ENCODE measurements at regions not wholly inside any gene's neighbourhood (a gene's known extent, or its start where the extent isn't known, plus 50 kb on each side); places are given as distances from the start of the nearest gene placed in this dataset.
"Not testable (repeated sequence)": the region's sequence is repeated elsewhere in the genome, so short reads cannot be mapped to it uniquely, and the experiment has no call there.

DNA sequence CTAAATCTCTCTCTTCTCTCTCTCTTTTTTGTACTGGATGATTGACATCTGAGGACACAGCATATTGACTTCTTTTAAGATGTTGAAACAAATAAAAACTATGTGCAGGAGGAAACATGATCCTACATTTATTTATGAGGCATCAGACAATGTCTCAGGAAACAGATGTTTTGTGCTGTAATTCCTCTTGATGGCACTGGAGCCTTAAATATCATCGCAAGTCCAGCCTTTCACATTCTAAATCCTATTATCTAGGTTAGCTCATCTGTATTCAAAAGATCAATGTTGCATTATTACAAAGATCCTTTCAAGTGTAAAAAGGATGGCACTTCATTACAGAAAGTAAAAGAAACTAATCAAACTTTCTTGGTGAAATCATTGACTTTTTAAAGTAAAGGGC lies 63.9 kb downstream of the MAT2B start:
- no peak for DNase-seq (ENCODE audit: low read depth in 1 of 2, low spot score in 1 of 2)

DNA sequence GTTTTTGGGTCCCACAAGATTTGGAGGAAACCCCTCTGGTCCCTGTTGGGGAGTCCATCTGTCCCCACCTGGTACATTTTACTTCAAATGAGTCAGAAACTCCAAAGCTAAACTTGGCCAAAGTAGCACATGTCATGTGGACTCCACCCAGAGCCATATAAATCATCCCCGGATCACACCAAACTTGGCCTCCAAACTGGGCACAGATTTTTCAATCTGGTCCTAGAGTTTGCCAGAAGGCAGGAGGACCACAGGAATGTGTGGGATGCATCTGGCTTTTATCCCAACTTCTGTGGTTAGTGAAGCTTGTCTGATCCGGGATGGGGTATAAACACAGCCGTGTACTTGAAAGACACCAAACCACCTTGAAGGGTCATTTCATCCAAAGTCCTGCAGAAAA lies 66.3 kb downstream of the MAT2B start:
- no peak for DNase-seq (ENCODE audit: low read depth in 1 of 2, low spot score in 1 of 2)

DNA sequence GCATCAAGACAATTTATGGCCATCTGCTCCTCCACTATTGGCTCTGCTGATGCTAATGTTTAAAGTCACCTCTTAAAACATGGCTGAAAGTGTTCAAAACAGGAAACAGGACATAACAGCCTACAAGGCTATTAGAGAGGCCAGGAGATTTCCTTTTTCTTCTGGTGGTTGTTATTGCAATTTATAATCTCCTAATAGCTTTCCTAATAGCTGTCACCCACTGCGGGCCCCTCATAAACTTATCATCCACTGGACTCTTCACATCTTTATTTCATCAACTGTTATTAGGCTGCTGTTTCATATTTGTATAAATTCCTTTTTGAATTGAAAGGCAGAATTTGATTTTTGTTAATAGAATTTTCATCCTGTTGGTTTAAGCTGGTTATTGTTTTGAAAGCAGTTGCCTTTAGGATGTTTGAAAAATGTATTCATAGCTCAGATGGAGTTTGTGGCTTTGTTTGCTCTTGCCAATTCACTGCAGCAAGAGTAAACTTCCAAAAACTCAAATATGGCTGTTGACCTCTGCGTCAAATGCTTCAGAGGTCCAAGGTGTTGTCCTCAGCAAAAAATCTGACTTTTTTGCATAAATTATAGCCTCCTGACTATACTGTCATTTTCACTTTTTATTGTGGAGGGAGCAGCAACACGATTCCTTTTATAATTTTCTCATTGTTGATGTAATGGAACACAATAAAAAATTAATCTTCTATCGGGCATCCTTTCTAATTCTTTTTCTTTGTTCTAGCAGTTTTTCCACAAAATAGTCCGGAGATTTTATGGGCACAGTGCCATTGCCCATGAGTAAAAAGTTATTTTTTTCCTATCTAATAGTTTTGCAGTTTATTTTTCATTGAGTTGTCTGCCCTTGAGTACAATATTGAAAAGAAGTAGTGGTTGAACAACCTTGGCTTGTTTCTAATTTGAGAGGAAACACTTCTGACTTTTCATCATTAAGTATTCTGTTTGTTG lies 69.3 kb downstream of the MAT2B start:
- no peak for DNase-seq (ENCODE audit: low read depth in 1 of 2, low spot score in 1 of 2)

DNA sequence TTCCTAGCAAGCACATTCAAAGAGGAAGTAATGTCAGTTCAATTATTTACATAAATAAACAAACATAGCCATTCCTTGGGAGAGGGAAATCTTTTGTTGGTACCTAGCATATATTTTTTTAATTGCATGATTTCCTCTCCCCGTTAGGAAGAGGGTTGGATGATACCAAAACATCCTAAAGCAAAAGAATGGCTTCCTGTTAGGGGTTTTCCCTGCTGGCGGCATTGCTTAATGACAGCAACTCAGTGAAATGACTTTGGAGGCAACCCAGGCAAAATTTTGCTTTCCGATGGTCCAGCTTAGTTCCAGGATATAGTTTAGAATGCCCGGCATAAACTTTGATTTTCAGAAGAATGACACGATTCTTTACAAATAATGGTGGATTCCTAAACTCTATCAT lies 73.2 kb downstream of the MAT2B start:
- DNase-seq (ENCODE audit: low read depth in 1 of 2, low spot score in 1 of 2) = no peak

DNA sequence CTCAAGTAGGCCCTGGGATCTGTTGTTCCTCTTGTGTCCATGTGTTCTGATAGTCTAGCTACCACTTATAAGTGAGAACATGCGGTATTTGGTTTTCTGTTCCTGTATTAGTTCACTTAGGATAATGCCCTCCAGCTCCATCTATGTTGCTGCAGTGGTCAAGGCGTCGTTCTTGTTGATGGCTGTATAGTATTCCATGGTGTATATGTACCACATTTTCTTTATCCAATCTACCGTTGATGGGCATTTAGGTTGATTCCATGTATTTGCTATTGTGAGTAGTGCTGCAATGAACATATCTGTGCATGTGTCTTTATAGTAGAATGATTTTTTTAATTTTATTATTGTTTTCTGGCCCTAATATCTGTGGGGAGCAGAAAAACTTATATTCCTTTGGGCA lies 74.3 kb downstream of the MAT2B start:
- no peak for DNase-seq (ENCODE audit: low read depth in 1 of 2, low spot score in 1 of 2)

DNA sequence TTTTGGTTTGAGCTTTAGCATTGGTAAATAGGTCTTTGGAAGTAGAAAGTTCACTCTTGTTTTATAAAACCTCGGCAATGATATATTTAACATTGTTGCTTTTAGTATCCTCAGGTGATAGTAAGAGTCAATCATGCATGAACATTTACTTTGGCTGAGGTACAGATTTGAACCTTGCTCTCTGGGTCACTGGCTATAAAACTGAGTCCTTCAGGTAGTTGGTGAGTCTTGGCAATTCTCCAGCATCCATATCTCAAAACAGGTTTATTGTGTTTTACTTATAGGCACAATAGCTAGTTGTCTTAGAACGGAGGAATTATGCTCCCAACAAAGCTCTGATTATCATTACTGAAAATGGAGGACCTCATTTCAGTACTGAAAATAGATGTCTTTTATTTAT lies 75.1 kb downstream of the MAT2B start:
- no peak for DNase-seq (ENCODE audit: low read depth in 1 of 2, low spot score in 1 of 2)

DNA sequence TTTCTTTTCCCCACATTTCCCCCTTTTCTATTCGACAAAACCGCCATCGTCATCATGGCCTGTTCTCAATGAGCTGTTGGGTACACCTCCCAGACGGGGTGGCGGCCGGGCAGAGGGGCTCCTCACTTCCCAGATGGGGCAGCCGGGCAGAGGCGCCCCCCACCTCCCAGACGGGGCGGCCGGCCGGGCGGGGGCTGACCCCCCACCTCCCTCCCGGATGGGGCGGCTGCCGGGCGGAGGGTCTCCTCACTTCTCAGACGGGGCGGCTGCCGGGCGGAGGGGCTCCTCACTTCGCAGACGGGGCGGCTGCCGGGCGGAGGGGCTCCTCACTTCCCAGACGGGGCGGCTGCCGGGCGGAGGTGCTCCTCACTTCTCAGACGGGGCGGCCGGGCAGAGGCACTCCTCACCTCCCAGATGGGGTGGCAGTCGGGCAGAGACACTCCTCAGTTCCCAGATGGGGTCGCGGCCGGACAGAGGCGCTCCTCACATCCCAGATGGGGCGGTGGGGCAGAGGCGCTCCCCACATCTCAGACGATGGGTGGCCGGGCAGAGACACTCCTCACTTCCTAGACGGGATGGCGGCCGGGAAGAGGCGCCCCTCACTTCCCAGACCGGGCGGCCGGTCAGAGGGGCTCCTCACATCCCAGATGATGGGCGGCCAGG lies 78.2 kb downstream of the MAT2B start:
- DNase-seq (ENCODE audit: low read depth in 1 of 2, low spot score in 1 of 2) = not testable (repeated sequence)

DNA sequence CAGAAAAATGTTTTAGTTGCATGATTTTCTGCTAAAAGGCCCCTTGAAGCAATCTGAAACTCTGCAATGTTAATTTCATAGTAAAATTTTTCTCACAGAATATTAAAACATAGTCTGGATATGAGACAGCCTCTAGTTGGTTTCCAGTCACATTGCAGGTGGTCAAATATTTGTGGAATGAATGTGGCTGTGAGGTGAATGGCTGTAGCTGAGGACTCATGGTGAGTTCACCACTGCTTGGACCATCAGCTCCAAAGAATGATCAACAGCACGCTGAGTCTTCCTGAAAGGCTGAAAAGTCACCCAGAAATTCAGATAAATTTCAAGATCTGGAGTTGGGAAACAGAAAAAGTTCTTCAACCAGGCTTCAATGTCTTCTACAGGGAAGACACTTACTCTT lies 79.8 kb downstream of the MAT2B start:
- no peak for DNase-seq (ENCODE audit: low read depth in 1 of 2, low spot score in 1 of 2)

DNA sequence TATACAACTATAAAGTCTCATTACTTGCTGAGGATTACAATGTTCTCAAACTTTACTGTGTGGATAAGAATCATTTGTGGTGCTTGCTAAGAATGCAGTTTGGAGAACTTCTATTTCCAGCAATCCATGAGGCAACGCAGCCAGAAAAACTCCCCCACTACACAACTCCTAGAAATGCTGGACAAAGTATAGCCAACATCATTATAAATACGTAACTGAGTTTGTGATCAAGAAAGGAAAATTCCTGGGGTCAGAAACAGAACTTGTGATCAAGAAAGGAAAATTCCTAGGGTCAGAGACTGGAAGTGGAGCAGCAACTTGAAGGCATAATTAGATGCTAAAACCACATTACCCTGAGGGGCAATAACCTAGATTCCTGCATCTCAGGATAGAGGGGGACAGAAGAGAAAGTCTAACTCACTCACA lies 81.1 kb downstream of the MAT2B start:
- DNase-seq (ENCODE audit: low read depth in 1 of 2, low spot score in 1 of 2) = no peak

DNA sequence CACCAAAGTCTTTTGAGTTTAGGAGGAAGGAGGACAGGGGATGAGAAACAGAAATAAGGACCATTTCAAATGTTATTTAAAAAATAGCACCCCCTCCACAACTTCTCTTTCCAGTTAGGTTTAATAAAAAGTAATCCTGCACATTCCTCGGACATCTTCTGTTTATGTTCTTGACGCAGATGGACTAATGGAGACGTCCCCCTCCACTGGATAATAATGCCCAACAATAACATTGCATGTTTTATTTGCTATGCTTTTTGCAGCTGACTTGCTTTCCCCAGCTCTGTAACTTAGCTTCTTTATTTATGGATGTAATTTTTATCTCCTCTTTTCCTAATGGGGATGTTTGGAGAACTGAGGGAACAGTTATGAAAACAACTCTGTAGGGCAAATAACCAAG lies 89.5 kb downstream of the MAT2B start:
- no peak for DNase-seq (ENCODE audit: low read depth in 1 of 2, low spot score in 1 of 2)

DNA sequence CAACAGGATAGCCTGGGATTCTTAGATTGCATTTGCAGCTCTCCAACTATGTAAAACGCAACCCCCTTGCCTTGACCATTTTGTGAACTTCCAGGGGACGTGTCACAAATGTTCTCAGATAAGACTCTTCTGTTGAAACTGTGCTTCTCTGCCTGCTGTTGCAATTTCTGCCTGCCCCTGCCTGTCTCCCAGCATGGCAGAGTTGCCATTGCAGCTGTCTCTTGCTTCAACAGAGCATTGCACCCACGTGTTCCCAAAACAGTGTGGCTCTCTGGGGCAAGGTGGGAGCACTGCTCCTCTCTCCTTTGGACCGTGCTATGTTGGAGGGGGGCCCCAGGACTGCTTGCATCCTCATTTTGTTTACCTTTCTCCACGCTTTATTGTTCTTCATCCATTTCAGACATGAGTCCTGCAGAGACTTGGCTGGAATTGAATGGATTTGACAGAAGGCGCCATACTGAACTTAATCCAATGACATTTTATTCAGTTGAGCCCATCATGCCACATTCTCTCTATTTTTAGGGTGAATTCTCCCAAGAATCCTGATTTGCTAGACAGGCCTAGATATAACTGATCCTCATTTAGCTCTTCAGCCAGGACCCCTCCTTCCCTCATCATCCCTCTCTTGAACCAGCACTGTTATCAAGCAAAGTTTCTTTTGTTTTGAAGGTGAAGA lies 90.7 kb downstream of the MAT2B start:
- no peak for DNase-seq (ENCODE audit: low read depth in 1 of 2, low spot score in 1 of 2)

DNA sequence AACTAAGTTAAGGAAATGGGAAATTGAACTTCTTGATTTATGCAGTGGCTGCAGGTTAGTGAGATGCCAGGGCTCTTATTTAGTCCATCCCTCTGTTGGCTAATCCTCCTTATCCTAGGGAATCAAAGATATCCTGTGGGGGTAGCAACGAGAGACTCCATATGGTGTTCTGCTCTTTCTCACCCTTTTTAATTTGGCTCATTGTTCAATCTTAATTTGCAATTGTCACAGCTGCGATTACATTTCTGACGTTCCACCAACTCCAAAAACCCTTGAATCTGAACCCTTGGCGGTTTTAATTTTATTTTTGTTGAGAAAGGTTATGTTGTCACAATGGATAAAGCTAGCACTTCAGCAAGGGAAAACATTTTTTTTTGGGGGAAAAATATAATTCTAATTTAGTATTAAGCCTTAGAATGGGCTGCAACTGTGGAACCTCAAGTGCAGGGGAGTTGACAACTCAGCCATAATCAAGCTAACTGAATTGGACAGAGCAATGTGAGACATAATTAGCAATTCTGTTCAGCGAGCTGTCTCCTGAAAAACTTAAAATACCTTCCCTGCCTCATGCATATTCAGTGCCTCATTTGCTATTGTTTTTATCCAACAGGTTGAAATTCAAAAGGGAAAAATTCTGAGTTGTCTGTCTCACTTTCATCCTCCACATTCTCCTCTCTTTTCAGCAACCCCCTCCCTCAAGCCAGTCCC lies 91.3 kb downstream of the MAT2B start:
- no peak for DNase-seq (ENCODE audit: low read depth in 1 of 2, low spot score in 1 of 2)

DNA sequence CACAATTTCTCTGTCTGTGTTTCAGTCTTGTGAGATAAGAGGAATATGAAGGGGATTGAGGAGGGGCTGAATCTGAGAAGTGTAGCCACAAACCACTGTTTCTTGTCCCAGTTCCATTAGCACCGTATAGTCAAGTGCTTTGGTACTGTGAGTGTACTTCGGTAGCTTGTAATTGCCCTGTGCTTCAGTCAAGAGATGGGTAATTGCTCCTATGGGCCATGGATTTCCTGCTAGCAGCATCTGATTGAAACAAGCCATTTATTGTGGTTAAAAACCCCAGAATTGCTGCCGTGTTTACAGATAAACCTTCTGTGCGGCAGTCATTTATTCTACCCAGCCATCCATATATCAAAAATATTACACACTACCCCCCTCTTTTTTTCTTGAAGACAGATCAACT lies 98.6 kb downstream of the MAT2B start:
- no peak for DNase-seq (ENCODE audit: low read depth in 1 of 2, low spot score in 1 of 2)

DNA sequence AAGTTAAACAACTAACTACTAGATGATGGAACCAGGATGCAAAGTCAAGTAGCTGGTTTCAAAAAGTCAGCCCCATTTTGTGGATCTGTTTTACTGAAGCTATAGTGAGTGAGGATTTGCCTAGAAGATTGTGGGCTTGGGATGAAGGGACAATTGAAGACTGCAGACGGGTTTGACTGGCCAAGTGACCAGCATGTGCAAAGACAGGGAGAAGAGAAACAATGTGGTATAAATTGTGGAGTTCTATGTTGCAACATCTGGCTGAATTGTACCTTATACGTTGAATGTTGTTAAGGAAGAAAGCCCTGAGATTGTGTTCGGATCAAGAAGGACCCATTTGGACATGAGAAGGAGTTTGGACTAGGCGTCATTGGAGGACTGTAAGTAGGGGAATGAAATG lies 101.8 kb downstream of the MAT2B start:
- DNase-seq (ENCODE audit: low read depth in 1 of 2, low spot score in 1 of 2) = no peak

DNA sequence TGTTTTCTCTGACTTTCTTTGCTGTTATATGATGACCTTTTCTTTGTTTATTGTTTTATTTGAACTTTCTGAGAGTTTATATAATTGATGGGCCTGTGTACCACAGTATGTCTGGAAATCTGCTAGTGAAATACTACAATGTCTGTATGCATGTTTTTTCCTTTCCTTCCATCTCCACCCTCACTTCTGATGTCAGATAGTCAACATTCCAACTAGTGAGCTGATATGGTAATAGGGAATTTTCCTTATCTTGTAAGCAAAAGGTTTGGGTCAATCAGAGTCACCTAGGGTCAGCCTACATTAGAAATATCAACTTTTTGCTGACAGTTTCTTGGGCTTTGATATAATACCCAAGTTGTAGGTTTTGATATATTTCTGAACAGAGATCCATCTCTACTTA lies 103.2 kb downstream of the MAT2B start:
- no peak for DNase-seq (ENCODE audit: low read depth in 1 of 2, low spot score in 1 of 2)

DNA sequence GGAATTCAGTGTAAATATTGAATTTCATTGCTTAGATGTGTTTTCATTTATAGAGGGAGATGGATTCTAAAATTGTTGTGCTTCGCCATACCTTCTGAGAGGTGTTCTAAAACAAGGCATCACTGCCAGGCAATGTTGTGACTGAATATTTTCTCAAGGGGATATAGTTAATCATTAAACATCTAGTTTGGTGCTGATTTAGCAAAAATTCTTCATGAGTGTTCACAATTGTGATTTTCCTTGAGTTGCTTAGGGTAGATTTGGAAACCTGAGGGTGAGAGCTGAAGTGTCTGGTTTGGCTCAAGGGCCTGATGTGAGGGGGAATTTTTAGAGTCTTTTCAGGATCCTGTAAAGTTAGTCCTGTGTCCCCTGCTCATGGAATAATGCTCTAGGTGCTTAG lies 104.5 kb downstream of the MAT2B start:
- no peak for DNase-seq (ENCODE audit: low read depth in 1 of 2, low spot score in 1 of 2)

DNA sequence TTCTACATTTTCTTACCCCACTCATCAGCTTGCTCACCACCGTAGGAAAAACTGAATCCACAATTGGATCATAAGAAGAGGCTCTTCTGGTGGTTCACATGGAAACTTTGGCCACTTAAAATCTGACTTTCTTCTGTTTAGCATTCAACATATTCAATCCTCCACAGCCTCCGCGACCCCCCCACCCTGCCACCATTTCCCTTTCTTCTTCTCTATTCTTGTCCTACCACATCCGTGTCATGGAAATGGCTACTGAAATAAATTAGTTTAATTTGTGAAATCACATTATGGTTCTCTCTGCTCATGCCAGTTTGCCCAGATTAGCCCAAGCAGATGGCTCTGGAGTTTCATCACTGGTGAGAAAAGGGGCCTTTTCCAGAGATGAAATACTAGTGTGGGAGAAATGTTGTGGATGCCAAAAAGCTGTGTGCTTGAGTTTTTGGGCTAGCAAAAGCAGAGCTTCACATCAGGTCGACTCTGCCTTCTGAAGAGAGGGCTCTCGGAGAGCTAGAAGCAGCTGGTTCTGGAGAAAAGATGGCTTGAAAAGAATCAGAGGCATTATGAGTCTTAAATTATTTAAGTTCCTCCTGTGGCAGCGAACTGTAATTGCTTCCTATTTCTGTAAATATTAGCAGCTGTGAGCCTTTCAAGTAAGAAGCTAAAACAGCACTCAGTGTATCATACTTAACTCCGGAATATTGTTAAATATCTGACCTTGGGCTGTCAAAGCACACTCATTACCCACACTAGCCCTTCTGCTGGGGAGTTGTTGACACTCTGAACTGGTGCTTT lies 107.1 kb downstream of the MAT2B start:
- DNase-seq (ENCODE audit: low read depth in 1 of 2, low spot score in 1 of 2) = no peak

DNA sequence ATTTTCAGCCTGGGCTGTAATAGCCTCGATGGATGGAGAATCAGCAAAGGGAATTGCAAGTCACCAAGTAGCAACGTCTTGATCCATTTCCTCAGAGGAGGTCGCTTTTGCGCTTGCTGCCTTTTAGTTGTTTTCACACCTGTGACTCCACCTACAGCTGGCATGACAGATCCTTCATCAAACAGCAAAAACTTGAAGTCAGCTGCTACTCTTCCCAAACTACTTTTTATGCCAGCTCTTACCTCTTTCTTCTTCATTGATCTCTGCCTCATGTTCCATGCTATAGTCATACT lies 107.7 kb downstream of the MAT2B start:
- DNase-seq (ENCODE audit: low read depth in 1 of 2, low spot score in 1 of 2) = no peak

DNA sequence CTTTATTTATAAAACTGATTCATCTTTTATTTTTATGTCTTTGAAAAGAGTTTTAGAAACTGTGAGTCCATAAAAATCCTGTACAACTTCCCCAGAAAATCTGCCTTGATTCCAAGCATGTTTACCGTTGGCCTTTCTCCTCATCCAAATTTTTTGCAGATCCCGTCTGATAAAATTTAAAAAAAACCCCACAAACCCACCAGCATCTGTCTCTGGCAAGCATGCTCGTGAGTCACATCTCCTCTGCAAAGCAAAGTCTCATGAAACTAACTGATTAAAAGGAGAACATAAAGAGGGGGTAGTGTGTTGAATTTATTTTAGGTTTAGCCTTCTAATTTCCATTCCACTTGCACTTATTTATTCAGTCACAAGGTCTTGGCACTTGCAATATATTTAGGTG lies 109.4 kb downstream of the MAT2B start:
- DNase-seq (ENCODE audit: low read depth in 1 of 2, low spot score in 1 of 2) = no peak

DNA sequence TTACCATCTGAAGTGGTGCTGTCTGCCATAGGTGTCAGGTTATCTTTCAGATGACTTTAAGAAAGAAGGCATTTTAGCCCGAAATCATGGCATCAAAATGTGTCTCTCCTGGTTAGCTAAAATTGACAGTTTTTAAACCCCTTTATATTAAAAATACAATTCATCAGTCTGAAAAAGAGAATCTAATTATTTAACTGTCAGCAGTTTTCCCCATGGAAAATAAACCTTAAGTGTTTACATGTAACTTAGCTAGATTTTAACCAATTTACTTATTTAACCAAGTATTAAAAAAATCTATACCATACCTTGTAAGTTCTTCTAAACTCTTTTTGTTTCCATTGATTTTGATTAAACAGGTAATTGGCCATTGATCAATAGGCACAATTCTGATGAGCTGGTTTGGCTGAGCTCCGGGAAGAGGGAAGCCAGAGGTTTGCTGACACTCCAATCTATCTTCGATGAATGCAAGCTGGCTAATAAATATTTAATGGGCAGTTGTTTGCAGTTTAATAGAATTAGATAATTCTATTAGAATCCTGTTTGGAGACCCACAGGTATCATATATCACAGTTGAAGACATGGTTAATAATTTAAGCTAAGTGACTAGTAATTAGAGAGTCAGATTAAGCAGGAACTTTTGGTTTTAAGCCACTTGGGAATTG lies 114.0 kb downstream of the MAT2B start:
- DNase-seq (ENCODE audit: low read depth in 1 of 2, low spot score in 1 of 2) = no peak
